ENCODE measurements at regions not wholly inside any gene's neighbourhood (a gene's known extent, or its start where the extent isn't known, plus 50 kb on each side); places are given as distances from the start of the nearest gene placed in this dataset.

DNA sequence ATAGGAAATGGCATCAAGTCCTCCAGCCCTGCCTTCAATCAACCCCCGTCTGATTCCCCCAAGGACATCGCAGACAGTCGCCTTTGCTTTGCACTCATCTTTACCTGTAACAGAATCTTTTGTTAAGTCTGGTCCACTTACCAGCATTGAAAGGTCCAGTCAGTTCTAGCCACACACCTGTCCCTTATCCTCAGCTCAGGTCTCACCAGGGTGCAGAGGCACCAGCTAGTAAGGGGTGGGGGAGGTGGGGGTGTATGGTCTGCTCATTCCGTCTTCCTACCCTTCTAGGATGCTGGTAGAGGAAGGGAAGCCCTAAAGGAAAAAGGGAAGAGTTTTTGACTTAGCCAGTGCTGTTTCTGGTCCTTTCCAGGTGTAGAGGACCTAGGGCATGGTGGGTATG is 427.7 kb downstream of the MATN1 start:
- in situ Hi-C loops (cut with HindIII; ENCODE audit: low pct_unique_long_range_greater_than_20kb, low sequenced_read_pairs) = no loop called here
- no peak for DNase-seq (ENCODE audit: low read depth in 1 of 2, low spot score in 1 of 2)
- no peak for TF ChIP-seq JUND (IDR thresholded peaks at IDR 0.05; ENCODE audit: low read depth)

- in situ Hi-C loops (cut with HindIII; ENCODE audit: low pct_unique_long_range_greater_than_20kb, low sequenced_read_pairs) = no loop called here
- DNase-seq (ENCODE audit: low read depth in 1 of 2, low spot score in 1 of 2) = no peak
- TF ChIP-seq JUND (IDR thresholded peaks at IDR 0.05; ENCODE audit: low read depth) = no peak
Measured at GRCh38 chr1:30295266-30295665, 428.1 kb downstream of the MATN1 start.

DNA sequence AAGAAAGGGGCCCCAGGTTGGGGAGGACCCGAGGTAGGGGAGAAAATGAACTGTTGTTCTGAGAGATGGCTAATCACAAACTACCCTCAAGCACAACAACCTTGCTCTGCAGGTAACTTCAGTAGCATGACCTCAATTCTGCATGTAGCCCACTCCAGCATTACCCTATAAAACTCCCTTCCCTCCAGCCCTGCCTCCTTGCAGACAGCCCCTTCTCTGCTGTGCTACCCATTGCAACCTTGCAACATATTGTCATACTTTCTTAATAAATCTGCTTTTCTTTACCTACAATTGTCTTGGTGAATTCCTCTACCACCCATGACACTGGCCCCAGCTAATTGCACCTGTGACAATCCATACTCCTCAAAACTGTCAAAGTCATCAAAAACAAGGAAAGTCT is 428.9 kb downstream of the MATN1 start:
- in situ Hi-C loops (cut with HindIII; ENCODE audit: low pct_unique_long_range_greater_than_20kb, low sequenced_read_pairs) = no loop called here
- DNase-seq (ENCODE audit: low read depth in 1 of 2, low spot score in 1 of 2) = no peak
- no peak for TF ChIP-seq JUND (IDR thresholded peaks at IDR 0.05; ENCODE audit: low read depth)

GRCh38 chr1:30292451-30292850 is 430.9 kb downstream of the MATN1 start:
- in situ Hi-C loops (cut with HindIII; ENCODE audit: low pct_unique_long_range_greater_than_20kb, low sequenced_read_pairs) = no loop called here
- DNase-seq (ENCODE audit: low read depth in 1 of 2, low spot score in 1 of 2) = no peak
- TF ChIP-seq JUND (IDR thresholded peaks at IDR 0.05; ENCODE audit: low read depth) = no peak

DNA sequence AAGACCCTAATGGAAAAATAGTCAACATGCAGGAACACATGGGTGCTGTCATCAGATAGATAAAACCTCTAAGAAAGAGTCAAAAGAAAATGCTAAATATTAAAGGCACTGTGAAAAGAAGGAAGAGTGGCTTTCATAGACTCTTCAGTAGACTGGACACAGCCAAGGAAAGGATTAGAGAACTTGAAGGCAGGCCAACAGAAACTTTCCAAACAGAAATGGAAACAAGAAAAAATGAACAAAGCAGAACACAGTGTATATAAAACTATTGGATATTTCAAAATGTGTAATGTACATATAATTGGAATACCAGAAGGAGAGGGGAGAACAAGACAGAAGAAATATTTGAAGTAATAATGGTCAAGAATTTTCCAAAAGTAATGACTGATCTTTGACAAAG is 431.9 kb downstream of the MATN1 start:
- in situ Hi-C loops (cut with HindIII; ENCODE audit: low pct_unique_long_range_greater_than_20kb, low sequenced_read_pairs) = no loop called here
- no peak for DNase-seq (ENCODE audit: low read depth in 1 of 2, low spot score in 1 of 2)
- no peak for TF ChIP-seq JUND (IDR thresholded peaks at IDR 0.05; ENCODE audit: low read depth)

DNA sequence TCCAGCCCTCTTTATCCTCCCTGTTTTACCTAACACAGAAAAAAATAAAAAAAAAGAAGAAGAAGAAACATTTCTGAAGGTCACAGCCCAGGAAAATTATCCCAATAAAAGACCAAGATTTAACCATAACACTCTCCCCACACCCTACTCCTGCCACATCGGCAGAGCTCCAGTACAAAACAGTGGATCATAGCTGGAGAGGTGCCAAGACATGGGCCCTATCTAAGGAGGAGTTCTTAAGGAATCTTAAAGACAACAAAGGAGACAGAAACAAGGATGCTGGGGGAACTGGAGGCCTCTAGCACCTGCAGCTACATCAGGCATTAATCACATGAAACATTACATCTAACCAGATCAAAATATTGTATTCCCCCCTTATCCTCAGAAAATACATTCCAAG is 432.8 kb downstream of the MATN1 start:
- DNase-seq (ENCODE audit: low read depth in 1 of 2, low spot score in 1 of 2) = no peak
- no peak for TF ChIP-seq JUND (IDR thresholded peaks at IDR 0.05; ENCODE audit: low read depth)
- in situ Hi-C loops (cut with HindIII; ENCODE audit: low pct_unique_long_range_greater_than_20kb, low sequenced_read_pairs) = no loop called here

DNA sequence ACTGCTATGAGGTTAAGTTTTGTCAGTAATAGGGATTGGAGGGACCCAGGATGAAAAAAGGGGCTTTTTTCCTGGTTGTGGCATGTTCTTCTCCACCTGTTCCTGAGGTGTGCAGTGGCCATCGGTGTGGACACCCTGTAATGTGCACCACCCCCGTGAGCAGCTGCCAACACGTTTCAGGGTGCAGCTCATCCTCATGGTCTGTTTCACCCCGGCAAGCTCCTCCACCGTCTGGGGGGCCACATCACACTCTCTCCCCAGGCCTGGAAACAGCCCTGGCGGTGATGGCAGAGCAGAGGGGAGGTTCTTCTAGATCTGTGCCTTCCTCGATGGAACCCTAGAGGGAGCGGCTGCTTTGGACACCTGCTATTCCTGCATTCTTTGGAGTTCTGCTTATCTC is 435.4 kb downstream of the MATN1 start:
- TF ChIP-seq JUND (IDR thresholded peaks at IDR 0.05; ENCODE audit: low read depth) = no peak
- DNase-seq (ENCODE audit: low read depth in 1 of 2, low spot score in 1 of 2) = no peak
- in situ Hi-C loops (cut with HindIII; ENCODE audit: low pct_unique_long_range_greater_than_20kb, low sequenced_read_pairs) = no loop called here

DNA sequence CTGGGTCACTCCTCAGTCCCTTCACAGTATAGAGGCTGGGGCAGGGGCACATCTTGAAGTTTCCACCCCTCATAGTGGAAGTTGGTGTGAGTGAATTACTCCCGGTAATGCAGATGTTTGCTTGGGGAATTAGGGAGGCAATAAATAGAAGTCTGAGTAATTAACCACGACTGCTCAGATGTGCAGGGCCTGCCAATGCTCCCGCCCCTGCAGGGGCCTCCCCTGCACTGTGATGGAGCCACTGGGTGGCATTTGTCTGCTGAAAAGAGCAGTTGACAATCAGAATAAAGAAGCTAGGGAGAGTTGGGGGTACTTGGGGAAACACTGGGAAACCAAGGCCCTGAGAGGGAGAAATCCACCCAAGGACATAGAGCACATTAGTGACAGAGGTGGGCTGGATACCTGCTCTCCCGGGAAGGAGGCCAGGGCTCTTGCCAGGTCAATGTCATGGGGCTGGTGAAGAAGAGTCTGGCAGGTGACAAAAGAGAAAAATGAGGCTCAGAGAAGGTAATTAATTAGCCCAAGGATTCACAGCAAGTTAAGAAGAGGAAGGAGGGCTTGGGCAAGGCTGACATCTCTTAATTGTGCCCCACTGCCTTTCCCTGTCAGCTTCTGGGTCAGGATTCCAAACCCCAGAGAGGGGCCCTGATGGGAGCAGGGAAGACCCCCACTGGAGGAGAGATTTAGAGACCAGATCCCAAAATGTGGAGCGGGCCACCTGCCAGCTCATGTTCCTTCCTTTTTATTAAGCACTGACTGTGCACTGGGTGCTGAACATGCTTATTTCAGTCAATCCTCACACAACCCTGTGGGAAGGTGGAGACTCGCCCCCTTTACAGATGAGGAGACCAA is 436.2 kb downstream of the MATN1 start:
- DNase-seq (ENCODE audit: low read depth in 1 of 2, low spot score in 1 of 2) = no peak
- in situ Hi-C loops (cut with HindIII; ENCODE audit: low pct_unique_long_range_greater_than_20kb, low sequenced_read_pairs) = no loop called here
- no peak for TF ChIP-seq JUND (IDR thresholded peaks at IDR 0.05; ENCODE audit: low read depth)

DNA sequence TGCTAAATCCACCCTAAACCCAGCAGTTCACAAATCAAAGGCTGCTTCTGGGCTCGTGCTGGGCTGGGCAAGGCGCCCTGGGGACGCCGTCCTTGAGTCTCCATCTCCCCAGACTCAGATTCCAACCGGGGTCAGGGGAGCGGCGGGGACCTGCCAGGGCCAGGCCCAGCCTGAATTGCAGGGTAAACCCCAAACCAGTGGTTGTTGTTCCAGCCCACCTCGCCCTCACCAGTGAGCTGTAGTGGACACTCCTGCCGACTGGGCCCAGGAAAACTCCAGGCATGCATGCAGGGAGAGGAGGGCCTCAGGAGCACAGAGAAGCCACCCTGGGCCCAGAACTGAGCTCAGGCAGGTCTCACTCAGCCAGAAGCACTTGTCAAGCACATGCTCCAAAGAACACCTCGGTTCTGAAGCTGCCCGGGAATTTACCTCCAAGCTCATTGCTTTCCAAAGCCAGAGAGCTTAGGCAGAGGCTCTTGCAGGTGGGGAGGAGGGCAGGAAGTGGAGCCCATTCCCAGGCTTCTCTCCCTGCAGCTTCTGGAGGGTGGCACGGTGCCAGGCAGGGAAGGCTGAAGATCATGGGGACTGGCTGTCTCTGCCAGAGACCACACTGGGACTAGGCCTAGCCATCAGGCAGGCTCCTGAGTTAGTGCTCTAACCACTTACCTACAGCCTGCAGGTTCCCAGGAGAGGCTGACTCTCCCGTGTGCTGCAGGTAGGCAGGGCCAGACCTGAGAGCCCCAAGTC is 437.0 kb downstream of the MATN1 start:
- no peak for TF ChIP-seq JUND (IDR thresholded peaks at IDR 0.05; ENCODE audit: low read depth)
- no peak for DNase-seq (ENCODE audit: low read depth in 1 of 2, low spot score in 1 of 2)
- in situ Hi-C loops (cut with HindIII; ENCODE audit: low pct_unique_long_range_greater_than_20kb, low sequenced_read_pairs) = no loop called here

DNA sequence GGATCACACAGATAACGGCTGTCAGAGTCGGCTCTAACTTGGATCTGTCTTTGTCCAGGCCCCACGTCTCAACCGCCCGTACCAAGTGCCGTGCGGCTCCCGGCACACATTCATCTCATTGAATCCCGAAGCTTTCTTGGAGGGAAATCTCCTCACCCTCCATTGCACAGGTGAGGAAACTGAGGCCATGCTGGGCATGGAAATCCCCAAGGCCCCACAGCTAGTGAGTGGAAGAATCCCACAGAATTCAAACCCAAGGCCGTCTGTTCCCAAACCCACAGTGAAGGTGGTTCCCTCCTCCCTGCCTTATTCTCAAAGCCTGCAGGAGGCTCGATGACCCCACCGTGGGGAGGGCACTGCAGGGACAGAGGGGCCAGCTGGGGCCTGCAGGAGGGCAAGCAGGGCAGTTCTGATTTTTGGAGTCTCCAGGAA is 437.9 kb downstream of the MATN1 start:
- in situ Hi-C loops (cut with HindIII; ENCODE audit: low pct_unique_long_range_greater_than_20kb, low sequenced_read_pairs) = no loop called here
- no peak for TF ChIP-seq JUND (IDR thresholded peaks at IDR 0.05; ENCODE audit: low read depth)
- DNase-seq (ENCODE audit: low read depth in 1 of 2, low spot score in 1 of 2) = no peak

GRCh38 chr1:30284728-30285475 is 438.5 kb downstream of the MATN1 start:
- DNase-seq (ENCODE audit: low read depth in 1 of 2, low spot score in 1 of 2) = no peak
- in situ Hi-C loops (cut with HindIII; ENCODE audit: low pct_unique_long_range_greater_than_20kb, low sequenced_read_pairs) = no loop called here

GRCh38 chr1:30284226-30284625 is 439.2 kb downstream of the MATN1 start:
- DNase-seq (ENCODE audit: low read depth in 1 of 2, low spot score in 1 of 2) = no peak
- TF ChIP-seq JUND (IDR thresholded peaks at IDR 0.05; ENCODE audit: low read depth) = no peak
- in situ Hi-C loops (cut with HindIII; ENCODE audit: low pct_unique_long_range_greater_than_20kb, low sequenced_read_pairs) = no loop called here

More at GRCh38 chr1:30284728-30285475, 438.5 kb downstream of the MATN1 start:
- TF ChIP-seq JUND (IDR thresholded peaks at IDR 0.05; ENCODE audit: low read depth) = no peak

All from T47D (cell line).